ENCODE measurements at regions not wholly inside any gene's neighbourhood (a gene's known extent, or its start where the extent isn't known, plus 50 kb on each side); places are given as distances from the start of the nearest gene placed in this dataset.
"Not testable (repeated sequence)": the region's sequence is repeated elsewhere in the genome, so short reads cannot be mapped to it uniquely, and the experiment has no call there.

DNA sequence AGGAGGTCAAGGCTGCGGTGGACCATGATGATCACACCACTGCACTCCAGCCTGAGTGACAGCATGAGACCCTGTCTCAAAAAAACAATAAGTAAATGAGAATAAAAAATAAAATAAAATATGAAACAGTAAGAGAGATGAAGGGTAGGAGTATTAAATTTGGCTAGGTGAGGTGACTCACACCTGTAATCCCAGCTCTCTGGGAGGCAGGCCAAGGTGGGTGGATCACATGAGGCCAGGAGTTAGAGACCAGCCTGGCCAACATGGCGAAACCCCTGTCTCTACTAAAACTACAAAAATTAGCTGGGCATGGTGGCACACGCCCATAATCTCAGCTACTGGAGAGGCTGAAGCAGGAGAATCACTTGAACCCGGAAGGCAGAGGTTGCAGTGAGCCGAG lies 87.4 kb upstream of the MRI1 start:
- not testable (repeated sequence) for TF ChIP-seq POLR2A (IDR thresholded peaks at IDR 0.05; ENCODE audit: low read length); GATA1 (IDR thresholded peaks at IDR 0.05; ENCODE audit: low read depth, low read length)

Data from erythroblast (primary cell).